ENCODE measurements at regions not wholly inside any gene's neighbourhood (a gene's known extent, or its start where the extent isn't known, plus 50 kb on each side); places are given as distances from the start of the nearest gene placed in this dataset.

DNA sequence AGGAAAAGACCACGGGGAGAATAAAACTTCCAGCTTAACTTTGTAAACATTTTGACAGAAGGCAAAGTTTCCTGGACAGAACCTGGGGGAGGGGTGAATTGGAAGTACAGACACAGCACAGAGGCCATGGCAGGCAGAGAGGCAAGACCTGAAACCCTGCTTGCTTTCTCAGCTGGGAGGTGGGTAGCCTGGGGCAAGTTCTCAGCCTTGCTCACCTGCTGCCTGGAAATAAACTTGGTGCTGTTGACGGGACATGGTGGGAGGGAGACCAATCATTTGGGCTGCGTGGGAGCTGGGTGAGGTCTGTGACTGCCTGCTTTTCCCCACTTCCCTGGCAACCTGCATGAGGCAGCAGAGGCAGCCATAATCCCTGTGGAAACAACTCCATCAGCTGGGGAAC is 221.3 kb downstream of the MOXD1 start:
- TF ChIP-seq, protein P1, sequence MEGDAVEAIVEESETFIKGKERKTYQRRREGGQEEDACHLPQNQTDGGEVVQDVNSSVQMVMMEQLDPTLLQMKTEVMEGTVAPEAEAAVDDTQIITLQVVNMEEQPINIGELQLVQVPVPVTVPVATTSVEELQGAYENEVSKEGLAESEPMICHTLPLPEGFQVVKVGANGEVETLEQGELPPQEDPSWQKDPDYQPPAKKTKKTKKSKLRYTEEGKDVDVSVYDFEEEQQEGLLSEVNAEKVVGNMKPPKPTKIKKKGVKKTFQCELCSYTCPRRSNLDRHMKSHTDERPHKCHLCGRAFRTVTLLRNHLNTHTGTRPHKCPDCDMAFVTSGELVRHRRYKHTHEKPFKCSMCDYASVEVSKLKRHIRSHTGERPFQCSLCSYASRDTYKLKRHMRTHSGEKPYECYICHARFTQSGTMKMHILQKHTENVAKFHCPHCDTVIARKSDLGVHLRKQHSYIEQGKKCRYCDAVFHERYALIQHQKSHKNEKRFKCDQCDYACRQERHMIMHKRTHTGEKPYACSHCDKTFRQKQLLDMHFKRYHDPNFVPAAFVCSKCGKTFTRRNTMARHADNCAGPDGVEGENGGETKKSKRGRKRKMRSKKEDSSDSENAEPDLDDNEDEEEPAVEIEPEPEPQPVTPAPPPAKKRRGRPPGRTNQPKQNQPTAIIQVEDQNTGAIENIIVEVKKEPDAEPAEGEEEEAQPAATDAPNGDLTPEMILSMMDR (IDR thresholded peaks at IDR 0.05), result no peak
- TF ChIP-seq POLR2A (IDR thresholded peaks at IDR 0.05), result no peak

Measured in lower leg skin (tissue), 3 donors.